Right atrium auricular region (tissue), 2 donors: ENCODE measurements at regions not wholly inside any gene's neighbourhood (a gene's known extent, or its start where the extent isn't known, plus 50 kb on each side); places are given as distances from the start of the nearest gene placed in this dataset.
A peak's percentile ranks its signal among the peaks of the same experiment; 100 is the strongest.
"Not testable (repeated sequence)": the region's sequence is repeated elsewhere in the genome, so short reads cannot be mapped to it uniquely, and the experiment has no call there.

Experiments
- DNase-seq: peaks from one replicate; pipeline ENCODE4 v3.0.0-alpha.2; 2019; ENCODE audit warnings: low spot score
- H3K27ac ChIP-seq, 2 donors: fragments of 200-600 bp; sonication (generic); 1 replicate in 1 of 2; 2 replicates in 1 of 2; pipeline ENCODE4 v1.5.1; 2016 to 2019
- H3K27me3 ChIP-seq, 2 donors: fragments of 200-600 bp; sonication (generic); one replicate each; pipeline versions ENCODE4 v1.5.1 to v1.6.0; 2017 to 2019
- H3K36me3 ChIP-seq: fragments of 200-600 bp; sonication (generic); one replicate; pipeline ENCODE4 v1.5.1; 2016
- H3K4me1 ChIP-seq, 2 donors: fragments of 200-600 bp; sonication (generic); one replicate each; pipeline versions ENCODE4 v1.5.1 to v1.6.0; 2017 to 2019
- H3K4me3 ChIP-seq, 2 donors: fragments of 200-600 bp; sonication (generic); 1 replicate in 1 of 2; 2 replicates in 1 of 2; pipeline ENCODE4 v1.5.1; 2017 to 2019; ENCODE audit warnings: mild to moderate bottlenecking in 1 of 2, moderate library complexity in 1 of 2
- H3K9me3 ChIP-seq, 2 donors: fragments of 200-600 bp; sonication (generic); one replicate each; pipeline ENCODE4 v1.5.1; 2019
- TF ChIP-seq, protein P1 (sequence below), 2 donors: fragments of 200-600 bp; sonication (generic); IDR thresholded peaks; one replicate each; pipeline ENCODE4 v1.5.1; 2019; ENCODE audit warnings: antibody characterized with exemption in 2 of 2

DNA sequence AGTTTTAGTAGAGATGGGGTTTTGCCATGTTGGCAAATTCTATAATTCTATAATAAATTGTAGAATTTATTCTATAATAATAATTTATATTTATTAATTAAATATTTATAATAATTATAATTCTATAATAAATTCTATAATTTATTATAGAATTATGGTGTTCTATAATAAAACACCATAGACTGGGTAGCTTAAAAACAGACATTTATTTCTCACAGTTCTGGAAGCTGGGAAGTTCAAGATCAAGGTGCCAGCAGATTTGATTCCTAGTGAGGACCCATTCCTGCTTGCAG lies 130.9 kb upstream of the PELI1 start:
- no peaks in the 10 kb centered on the region for H3K36me3 ChIP-seq
- no peak overlapping the region for H3K4me3 ChIP-seq
- TF ChIP-seq, protein P1, sequence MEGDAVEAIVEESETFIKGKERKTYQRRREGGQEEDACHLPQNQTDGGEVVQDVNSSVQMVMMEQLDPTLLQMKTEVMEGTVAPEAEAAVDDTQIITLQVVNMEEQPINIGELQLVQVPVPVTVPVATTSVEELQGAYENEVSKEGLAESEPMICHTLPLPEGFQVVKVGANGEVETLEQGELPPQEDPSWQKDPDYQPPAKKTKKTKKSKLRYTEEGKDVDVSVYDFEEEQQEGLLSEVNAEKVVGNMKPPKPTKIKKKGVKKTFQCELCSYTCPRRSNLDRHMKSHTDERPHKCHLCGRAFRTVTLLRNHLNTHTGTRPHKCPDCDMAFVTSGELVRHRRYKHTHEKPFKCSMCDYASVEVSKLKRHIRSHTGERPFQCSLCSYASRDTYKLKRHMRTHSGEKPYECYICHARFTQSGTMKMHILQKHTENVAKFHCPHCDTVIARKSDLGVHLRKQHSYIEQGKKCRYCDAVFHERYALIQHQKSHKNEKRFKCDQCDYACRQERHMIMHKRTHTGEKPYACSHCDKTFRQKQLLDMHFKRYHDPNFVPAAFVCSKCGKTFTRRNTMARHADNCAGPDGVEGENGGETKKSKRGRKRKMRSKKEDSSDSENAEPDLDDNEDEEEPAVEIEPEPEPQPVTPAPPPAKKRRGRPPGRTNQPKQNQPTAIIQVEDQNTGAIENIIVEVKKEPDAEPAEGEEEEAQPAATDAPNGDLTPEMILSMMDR (IDR thresholded peaks at IDR 0.05) = no peak
- H3K27ac ChIP-seq = peak overlapping the region in 1 of 2 donors; percentile 82
- H3K27me3 ChIP-seq = no peaks in the 10 kb centered on the region
- no peaks in the 10 kb centered on the region for H3K9me3 ChIP-seq
- peaks cover 0 to 29% of the 10 kb centered on the region in 2 donors for H3K4me1 ChIP-seq
- DNase-seq = no peak

DNA sequence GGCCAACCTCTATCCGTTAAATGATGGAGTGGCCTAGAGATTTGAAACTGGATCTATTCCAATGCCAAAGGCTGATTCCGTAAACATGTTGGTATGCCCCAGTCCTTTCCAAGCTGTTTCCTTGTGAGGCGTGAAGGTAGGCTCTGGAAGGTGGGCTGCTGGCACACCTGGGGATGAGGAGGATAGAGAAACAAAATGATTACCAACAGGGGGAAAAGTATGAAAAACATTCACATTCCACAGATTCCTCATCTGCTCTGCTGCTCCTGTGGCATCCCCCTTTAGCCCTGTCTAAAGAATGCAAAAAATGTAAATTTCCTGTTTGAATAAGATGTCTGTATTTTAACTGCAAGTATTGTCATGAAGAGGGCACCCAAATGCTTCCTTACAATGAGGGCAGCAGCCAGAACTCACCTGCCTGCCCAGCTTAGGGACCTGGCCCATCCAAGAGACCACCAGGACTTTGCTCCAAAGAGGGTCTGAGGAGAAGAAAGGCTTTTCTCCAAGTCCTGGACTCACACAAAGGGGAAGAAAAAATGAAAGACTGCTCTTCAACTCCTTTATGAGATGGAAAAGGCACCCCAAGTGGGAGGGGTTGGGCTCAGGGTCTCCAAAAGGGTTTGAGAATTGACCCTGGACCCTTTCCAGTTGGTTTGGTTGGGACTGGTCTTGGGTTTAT lies 132.3 kb upstream of the PELI1 start:
- Histone ChIP-seq H3K9me3 (no peaks in the 10 kb centered on the region), H3K4me1 (peaks cover 0 to 29% of the 10 kb centered on the region in 2 donors), H3K27ac (peak overlapping the region in 1 of 2 donors; percentile 12), H3K36me3 (no peaks in the 10 kb centered on the region), H3K4me3 (no peak overlapping the region), H3K27me3 (no peaks in the 10 kb centered on the region)
- no peak for DNase-seq
- TF ChIP-seq, protein P1 (IDR thresholded peaks at IDR 0.05) = no peak

DNA sequence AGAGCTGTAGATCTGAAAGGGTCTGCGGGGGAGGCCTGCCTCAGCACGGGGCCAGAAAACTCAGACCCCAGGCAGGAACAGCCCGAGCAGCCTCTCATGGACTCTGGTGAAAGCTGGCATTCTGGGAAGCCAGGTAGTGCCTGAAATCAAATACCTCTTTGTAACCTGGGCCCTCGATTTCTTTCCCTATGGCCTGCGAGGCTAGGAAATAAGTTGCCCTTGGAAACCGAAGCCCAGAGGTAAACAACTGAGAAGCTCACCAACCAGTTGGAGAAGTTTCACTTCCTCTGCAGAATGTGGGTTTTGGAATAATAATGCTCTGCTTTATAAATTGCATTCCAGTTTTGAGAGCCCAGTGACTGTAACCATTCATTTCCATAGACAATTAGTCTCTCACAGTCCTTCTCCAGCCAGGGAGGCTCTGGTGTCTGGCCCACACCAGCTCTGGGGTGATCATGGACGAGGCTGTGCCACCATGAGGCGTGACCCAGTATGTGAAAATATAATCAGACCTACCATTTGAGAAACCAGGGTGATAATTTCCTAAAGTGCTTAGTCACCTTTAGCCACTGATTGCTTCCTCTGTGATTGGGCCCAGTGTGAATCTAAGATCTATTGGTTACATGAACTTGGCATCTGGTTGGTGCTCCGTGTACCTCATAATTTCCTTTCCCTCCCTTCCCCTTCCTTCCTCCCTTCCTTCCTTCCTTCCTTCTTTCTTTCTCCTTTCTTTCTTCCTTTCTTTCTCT lies 133.1 kb upstream of the PELI1 start:
- Histone ChIP-seq H3K27ac (peak overlapping the region in 1 of 2 donors; percentile 12), H3K9me3 (no peaks in the 10 kb centered on the region), H3K4me1 (peaks cover 0 to 26% of the 10 kb centered on the region in 2 donors), H3K36me3 (no peaks in the 10 kb centered on the region), H3K4me3 (no peak overlapping the region), H3K27me3 (no peaks in the 10 kb centered on the region)
- no peak for DNase-seq
- TF ChIP-seq, protein P1 (IDR thresholded peaks at IDR 0.05) = no peak

DNA sequence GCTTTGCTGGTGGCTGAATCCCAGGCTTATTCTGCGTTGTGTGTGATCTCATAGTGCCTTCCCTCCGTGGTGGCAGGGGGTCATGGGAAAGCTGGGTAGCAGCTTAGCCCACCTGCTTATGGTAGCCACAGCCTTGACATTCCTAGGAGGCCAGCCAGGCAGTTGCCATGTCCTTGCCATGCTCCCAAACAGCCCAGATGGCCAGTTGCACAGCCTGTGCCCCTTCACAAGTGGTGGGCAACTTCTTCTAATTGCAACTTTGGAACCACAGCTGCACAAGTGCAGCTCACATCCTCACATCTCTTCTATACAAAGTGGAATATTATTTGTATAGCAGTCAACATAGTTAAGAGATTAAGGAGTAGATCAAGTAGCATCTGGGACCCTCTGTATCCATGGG lies 136.6 kb upstream of the PELI1 start:
- H3K4me1 ChIP-seq, H3K36me3 ChIP-seq, DNase-seq, H3K4me3 ChIP-seq, H3K9me3 ChIP-seq, H3K27ac ChIP-seq, H3K27me3 ChIP-seq: not testable (repeated sequence)

DNA sequence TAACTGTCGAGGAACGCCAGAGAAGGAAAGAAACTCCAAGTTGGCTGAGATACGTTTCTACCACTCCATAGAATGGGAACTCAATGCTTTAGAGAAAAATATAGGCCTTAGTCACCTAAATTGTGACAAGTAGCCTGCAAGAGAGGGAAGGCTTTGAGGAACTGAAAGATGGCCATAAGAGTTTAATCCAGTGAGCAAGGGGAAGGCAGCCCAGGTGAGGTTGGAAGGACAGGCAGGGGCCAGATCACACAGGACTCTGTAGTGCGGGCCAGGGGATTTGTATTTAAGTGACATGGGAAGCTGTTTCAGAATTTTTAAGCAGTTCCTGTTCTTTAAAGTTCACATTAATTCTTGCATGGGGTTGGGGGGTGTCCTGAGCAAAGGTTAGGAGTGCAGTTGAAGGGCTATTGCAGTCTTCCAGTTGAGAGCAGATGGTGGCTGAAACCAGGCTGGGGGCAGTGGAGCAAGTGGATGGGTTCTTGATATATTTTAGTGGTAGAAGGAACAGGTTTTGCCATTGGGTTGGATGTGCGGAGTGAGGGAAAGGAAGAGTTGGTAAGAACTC lies 138.9 kb upstream of the PELI1 start:
- no peak overlapping the region for H3K4me3 ChIP-seq
- DNase-seq = no peak

More for the DNA sequence above, 138.9 kb upstream of the PELI1 start:
- Histone ChIP-seq H3K27ac (no peak overlapping the region), H3K27me3 (no peaks in the 10 kb centered on the region), H3K4me1 (no peaks in the 10 kb centered on the region), H3K9me3 (no peaks in the 10 kb centered on the region), H3K36me3 (no peaks in the 10 kb centered on the region)
- TF ChIP-seq, protein P1 (IDR thresholded peaks at IDR 0.05) = no peak
